ENCODE measurements at regions not wholly inside any gene's neighbourhood (a gene's known extent, or its start where the extent isn't known, plus 50 kb on each side); places are given as distances from the start of the nearest gene placed in this dataset.
"Not testable (repeated sequence)": the region's sequence is repeated elsewhere in the genome, so short reads cannot be mapped to it uniquely, and the experiment has no call there.

GRCh38 chrY:17511984-17512383, 368.0 kb downstream of the CDY2B start:
- not testable (repeated sequence) for H3K27ac Mint-ChIP-seq; DNase-seq; H3K27me3 Mint-ChIP-seq (ENCODE audit: low read depth in 3 of 3); H3K9me3 Mint-ChIP-seq; H3K36me3 Mint-ChIP-seq; H3K4me1 Mint-ChIP-seq; H3K4me3 Mint-ChIP-seq

GRCh38 chrY:17511476-17511875, 368.5 kb downstream of the CDY2B start:
- DNase-seq; H3K9me3 Mint-ChIP-seq; H3K4me1 Mint-ChIP-seq; H3K27ac Mint-ChIP-seq; H3K27me3 Mint-ChIP-seq (ENCODE audit: low read depth in 3 of 3); H3K4me3 Mint-ChIP-seq; H3K36me3 Mint-ChIP-seq: not testable (repeated sequence)

GRCh38 chrY:17505834-17506233, 374.2 kb downstream of the CDY2B start:
- not testable (repeated sequence) for H3K27ac Mint-ChIP-seq; DNase-seq; H3K27me3 Mint-ChIP-seq (ENCODE audit: low read depth in 3 of 3); H3K36me3 Mint-ChIP-seq; H3K4me1 Mint-ChIP-seq; H3K4me3 Mint-ChIP-seq; H3K9me3 Mint-ChIP-seq

DNA sequence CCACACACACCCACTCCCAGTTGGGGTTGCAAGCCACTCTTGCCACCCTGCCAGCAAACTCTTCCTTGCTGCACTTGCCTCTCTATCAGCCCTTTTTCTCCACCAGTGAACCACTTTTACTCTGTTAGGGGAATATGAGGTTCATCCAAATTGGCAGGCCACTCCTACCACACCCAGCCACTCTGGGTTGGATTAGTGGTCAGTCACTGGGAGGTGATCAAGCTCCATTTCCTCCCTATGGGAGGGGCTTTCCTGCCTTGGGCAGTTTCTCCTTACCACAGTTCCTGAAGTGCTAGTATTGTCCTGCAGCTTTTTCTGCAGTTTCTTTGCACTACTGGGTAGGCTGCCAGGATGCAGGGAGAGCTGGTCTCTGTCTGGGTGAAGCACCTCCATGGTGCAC, 395.3 kb downstream of the CDY2B start:
- not testable (repeated sequence) for H3K27me3 Mint-ChIP-seq (ENCODE audit: low read depth in 3 of 3); H3K27ac Mint-ChIP-seq; H3K4me1 Mint-ChIP-seq; H3K9me3 Mint-ChIP-seq; H3K36me3 Mint-ChIP-seq; H3K4me3 Mint-ChIP-seq; DNase-seq

- H3K36me3 Mint-ChIP-seq; H3K27ac Mint-ChIP-seq; H3K4me3 Mint-ChIP-seq; H3K4me1 Mint-ChIP-seq; H3K27me3 Mint-ChIP-seq (ENCODE audit: low read depth in 3 of 3); DNase-seq; H3K9me3 Mint-ChIP-seq: not testable (repeated sequence)
Observed at GRCh38 chrY:17484157-17484556, 395.9 kb downstream of the CDY2B start.

DNA sequence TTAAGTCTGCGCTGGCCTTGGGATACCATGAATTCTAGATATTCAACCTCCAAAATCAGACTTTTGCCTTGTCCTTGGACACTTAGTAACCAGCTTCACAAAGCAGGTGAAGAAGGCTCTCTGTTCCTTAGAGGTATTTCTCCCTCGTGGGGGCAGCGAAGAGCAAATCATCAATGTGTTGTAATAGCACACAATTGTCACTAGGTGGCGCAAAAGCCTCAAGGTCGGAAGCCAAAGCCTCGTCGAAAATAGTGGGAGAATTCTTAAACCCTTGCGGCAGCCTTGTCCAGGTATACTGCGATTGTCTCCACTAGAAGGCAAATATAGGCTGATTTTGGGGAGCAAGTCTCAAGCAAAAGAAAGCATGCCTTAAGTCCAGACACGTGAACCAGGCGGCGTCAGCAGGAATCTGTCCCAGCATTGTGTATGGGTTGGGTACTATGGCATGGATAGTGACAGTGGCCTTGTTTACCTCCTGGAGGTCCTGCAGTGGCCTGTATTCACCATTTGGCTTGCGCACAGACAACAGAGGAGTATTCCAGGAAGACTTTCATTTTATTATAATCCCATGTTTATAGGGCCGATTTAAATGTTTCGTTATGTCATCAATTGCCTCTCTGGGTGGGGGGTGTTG, 398.5 kb downstream of the CDY2B start:
- H3K4me3 Mint-ChIP-seq; H3K4me1 Mint-ChIP-seq; H3K9me3 Mint-ChIP-seq; DNase-seq; H3K27me3 Mint-ChIP-seq (ENCODE audit: low read depth in 3 of 3); H3K27ac Mint-ChIP-seq; H3K36me3 Mint-ChIP-seq: not testable (repeated sequence)

GRCh38 chrY:17472068-17472467, 408.0 kb downstream of the CDY2B start:
- DNase-seq; H3K9me3 Mint-ChIP-seq; H3K36me3 Mint-ChIP-seq; H3K27ac Mint-ChIP-seq; H3K4me3 Mint-ChIP-seq; H3K4me1 Mint-ChIP-seq; H3K27me3 Mint-ChIP-seq (ENCODE audit: low read depth in 3 of 3): not testable (repeated sequence)

- H3K9me3 Mint-ChIP-seq; DNase-seq; H3K27ac Mint-ChIP-seq; H3K4me3 Mint-ChIP-seq; H3K27me3 Mint-ChIP-seq (ENCODE audit: low read depth in 3 of 3); H3K4me1 Mint-ChIP-seq; H3K36me3 Mint-ChIP-seq: not testable (repeated sequence)
Observed at GRCh38 chrY:17459753-17460152, 420.3 kb downstream of the CDY2B start.

- no peak overlapping the region for H3K4me3 Mint-ChIP-seq
Observed at GRCh38 chrY:17430570-17431166, 449.4 kb downstream of the CDY2B start.

DNA sequence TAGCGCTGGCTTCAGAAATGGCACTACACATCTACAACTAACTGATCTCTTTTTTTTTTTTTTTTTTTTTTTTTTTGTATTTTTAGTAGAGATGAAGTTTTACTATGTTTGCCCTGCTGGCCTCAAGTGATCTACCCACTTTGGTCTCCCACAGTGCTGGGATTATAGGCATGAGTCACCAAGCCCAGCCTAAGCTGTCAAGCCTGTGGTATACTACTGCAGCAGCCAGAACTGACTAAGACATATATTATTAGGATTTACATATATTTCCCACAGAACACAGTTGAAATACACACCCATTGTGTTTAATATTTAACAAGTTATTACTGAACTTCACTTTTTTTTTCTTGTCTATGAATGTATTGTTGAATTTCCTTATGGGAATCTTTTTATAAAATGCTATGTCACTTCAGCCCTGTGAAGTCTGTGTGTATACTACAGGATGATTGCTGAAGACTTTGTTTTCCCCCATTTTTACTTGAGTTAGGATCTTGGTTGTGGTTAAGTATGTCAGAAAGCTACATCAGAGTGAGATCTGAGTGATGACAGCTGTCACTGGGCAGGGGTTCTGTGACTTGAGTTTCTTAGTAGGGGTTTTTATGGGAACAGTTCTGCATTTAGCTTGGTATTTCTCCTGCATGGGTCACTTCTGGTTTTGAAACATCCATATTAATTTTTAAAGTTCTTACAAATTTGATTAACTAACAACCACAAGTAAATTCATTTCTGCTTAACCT, 481.5 kb downstream of the CDY2B start:
- no peak overlapping the region for H3K27ac Mint-ChIP-seq
- no peak for DNase-seq
- no peaks in the 10 kb centered on the region for H3K4me1 Mint-ChIP-seq
- no peaks in the 10 kb centered on the region for H3K9me3 Mint-ChIP-seq
- no peaks in the 10 kb centered on the region for H3K36me3 Mint-ChIP-seq
- no peaks in the 10 kb centered on the region for H3K27me3 Mint-ChIP-seq (ENCODE audit: low read depth in 3 of 3)
- no peak overlapping the region for H3K4me3 Mint-ChIP-seq

More at GRCh38 chrY:17430570-17431166, 449.4 kb downstream of the CDY2B start:
- no peaks in the 10 kb centered on the region for H3K4me1 Mint-ChIP-seq
- no peak for DNase-seq
- no peak overlapping the region for H3K27ac Mint-ChIP-seq
- peaks cover 0 to 1% (median 0%) of the 10 kb centered on the region in 6 donors for H3K9me3 Mint-ChIP-seq
- peaks cover 0 to 2% (median 0%) of the 10 kb centered on the region in 3 donors for H3K27me3 Mint-ChIP-seq (ENCODE audit: low read depth in 3 of 3)
- no peaks in the 10 kb centered on the region for H3K36me3 Mint-ChIP-seq

- Mint-ChIP-seq H3K4me1 (no peaks in the 10 kb centered on the region), H3K36me3 (no peaks in the 10 kb centered on the region), H3K27ac (no peak overlapping the region), H3K27me3 (ENCODE audit: low read depth in 3 of 3) (no peaks in the 10 kb centered on the region), H3K9me3 (no peaks in the 10 kb centered on the region), H3K4me3 (no peak overlapping the region)
- DNase-seq, result no peak
Observed at GRCh38 chrY:17397659-17398058, 482.4 kb downstream of the CDY2B start.

DNA sequence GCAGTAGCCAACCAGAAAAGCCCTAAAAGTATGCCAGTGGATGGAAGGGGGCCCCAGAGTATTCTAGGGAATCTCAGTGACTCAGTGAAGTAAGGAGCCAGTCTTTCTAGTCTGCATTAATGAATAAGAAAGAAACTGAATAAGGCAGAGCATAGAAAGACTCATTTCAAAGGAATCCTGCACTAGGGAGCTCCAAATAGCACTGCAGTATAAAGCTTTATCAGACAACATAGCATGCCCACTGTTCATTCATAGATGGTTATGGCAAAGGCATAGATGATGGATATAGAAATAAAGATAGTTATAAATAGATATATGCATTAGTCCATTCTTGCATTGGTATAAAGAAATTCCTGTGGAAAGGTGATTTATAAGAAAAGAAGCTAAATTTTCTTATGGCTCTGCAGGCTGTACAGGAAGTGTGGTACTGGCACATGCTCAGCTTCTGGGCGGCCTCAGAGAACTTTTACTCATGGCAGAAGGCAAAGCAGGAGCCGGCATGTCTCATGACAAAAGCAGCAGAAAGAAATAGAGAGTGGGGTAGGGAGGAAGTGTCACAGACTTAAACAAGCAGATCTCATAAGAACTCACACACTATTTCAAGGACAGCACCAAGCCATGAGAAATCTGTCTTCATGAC, 498.5 kb downstream of the CDY2B start:
- Mint-ChIP-seq H3K27ac (no peak overlapping the region), H3K36me3 (no peaks in the 10 kb centered on the region), H3K27me3 (ENCODE audit: low read depth in 3 of 3) (no peaks in the 10 kb centered on the region), H3K4me3 (no peak overlapping the region), H3K4me1 (no peaks in the 10 kb centered on the region), H3K9me3 (peaks cover 0 to 8% (median 0%) of the 10 kb centered on the region in 6 donors)
- DNase-seq, result no peak

DNA sequence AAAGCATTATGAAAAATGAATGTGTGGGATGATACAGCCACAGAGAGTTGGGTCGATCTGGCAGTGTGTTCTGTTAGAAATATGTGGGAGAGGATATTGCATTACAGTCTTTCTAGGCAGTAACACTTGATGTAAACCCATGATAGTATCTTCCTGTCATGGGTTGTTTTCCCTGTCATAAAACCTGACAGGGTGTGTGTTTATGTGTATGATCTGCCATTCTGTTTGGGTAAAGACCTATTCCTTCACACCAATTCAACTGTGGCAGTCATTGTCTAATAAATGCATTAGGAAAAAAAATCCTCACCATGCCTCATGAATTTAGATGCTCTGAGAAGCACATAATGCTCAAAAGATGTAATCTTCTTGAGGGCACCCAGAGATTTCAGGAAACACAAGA, 501.7 kb downstream of the CDY2B start:
- no peaks in the 10 kb centered on the region for H3K27me3 Mint-ChIP-seq (ENCODE audit: low read depth in 3 of 3)
- no peaks in the 10 kb centered on the region for H3K36me3 Mint-ChIP-seq
- no peak for DNase-seq
- H3K27ac Mint-ChIP-seq, result no peak overlapping the region
- H3K9me3 Mint-ChIP-seq, result peaks cover 0 to 6% (median 0%) of the 10 kb centered on the region in 6 donors
- no peaks in the 10 kb centered on the region for H3K4me1 Mint-ChIP-seq
- H3K4me3 Mint-ChIP-seq, result no peak overlapping the region

- peaks cover 0 to 4% (median 0%) of the 10 kb centered on the region in 3 donors for H3K36me3 Mint-ChIP-seq
- H3K27ac Mint-ChIP-seq, result no peak overlapping the region
Observed at GRCh38 chrY:17368413-17368812, 511.6 kb downstream of the CDY2B start.

More at GRCh38 chrY:17368413-17368812, 511.6 kb downstream of the CDY2B start:
- no peak for DNase-seq
- Mint-ChIP-seq H3K4me1 (no peaks in the 10 kb centered on the region), H3K9me3 (peaks cover 0 to 2% (median 0%) of the 10 kb centered on the region in 6 donors), H3K27me3 (ENCODE audit: low read depth in 3 of 3) (no peaks in the 10 kb centered on the region), H3K4me3 (no peak overlapping the region)

Data from immature natural killer cell (primary cell).